Right cardiac atrium (tissue), 5 donors: ENCODE measurements at regions not wholly inside any gene's neighbourhood (a gene's known extent, or its start where the extent isn't known, plus 50 kb on each side); places are given as distances from the start of the nearest gene placed in this dataset.
"Not testable (repeated sequence)": the region's sequence is repeated elsewhere in the genome, so short reads cannot be mapped to it uniquely, and the experiment has no call there.

Experiments used
- ATAC-seq, 2 donors: fragments of 200-7000 bp; cut with Tn5 transposase; one replicate each; pipeline versions ENCODE4 v1.8.0 to v1.9.1; 2020; ENCODE audit warnings: moderate library complexity in 2 of 2, mild to moderate bottlenecking in 1 of 2
- DNase-seq, 3 donors: peaks; one replicate each; pipeline ENCODE4 v3.0.0-alpha.2; 2020
- H3K27ac ChIP-seq: one replicate; pipeline ENCODE4 v1.5.1; 2013; ENCODE audit warnings: mild to moderate bottlenecking, low read length, control low read depth, moderate library complexity
- H3K27me3 ChIP-seq: one replicate; pipeline ENCODE4 v1.6.1; 2013; ENCODE audit not compliant: control insufficient read depth, insufficient read depth
- H3K4me1 ChIP-seq: one replicate; pipeline ENCODE4 v1.6.1; 2013; ENCODE audit warnings: low read length; ENCODE audit not compliant: control insufficient read depth, insufficient read depth
- H3K4me3 ChIP-seq: one replicate; pipeline ENCODE4 v1.5.1; 2013; ENCODE audit warnings: low read length, control low read depth
- H3K9me3 ChIP-seq: one replicate; pipeline ENCODE4 v1.6.1; 2013; ENCODE audit warnings: low read length; ENCODE audit not compliant: control insufficient read depth
- WGBS: extraction: QIAGEN DNeasy Blood & Tissue Kit; methylation state at CpG from one replicate; pipeline ENCODE4 v1.1.7; 2013; 5-methylcytosine and 5-hydroxymethylcytosine counted together
- intact Hi-C, 4 donors: fragments of 100-400 bp; cut with DNase I; formaldehyde crosslinking; loops; one replicate each; pipeline versions ENCODE4 v1.11.0 to v1.14.0; 2022 to 2023
- donor health status: healthy with polysubstance abuse.
- donor health status: DM: no; HTN: yes; CAD: no.
- donor health status: DM: no; HTN: no; CAD: no.
- donor health status: DM: no; HTN: yes; CAD: no; lungs with severe emphysema.
- donor health status: DM: yes; HTN: yes; CAD: no.

GRCh38 chr15:100731267-100732152 is 129.1 kb downstream of the ASB7 start:
- WGBS: 88% methylated on average over 10 of the region's 10 CpGs
- ATAC-seq: no peak

GRCh38 chr15:100732211-100733055 is 130.0 kb downstream of the ASB7 start:
- ATAC-seq: no peak
- intact Hi-C loops: no loop called here
- H3K4me1 ChIP-seq: peaks cover 3% of the 10 kb centered on the region
- WGBS: 79% methylated on average over 7 of the region's 7 CpGs
- no peaks in the 10 kb centered on the region for H3K27me3 ChIP-seq
- no peaks in the 10 kb centered on the region for H3K9me3 ChIP-seq
- DNase-seq: no peak
- no peak overlapping the region for H3K27ac ChIP-seq
- no peak overlapping the region for H3K4me3 ChIP-seq

More at GRCh38 chr15:100731267-100732152, 129.1 kb downstream of the ASB7 start:
- Histone ChIP-seq H3K9me3 (no peaks in the 10 kb centered on the region), H3K4me3 (no peak overlapping the region), H3K4me1 (peaks cover 5% of the 10 kb centered on the region), H3K27me3 (no peaks in the 10 kb centered on the region), H3K27ac (no peak overlapping the region)
- intact Hi-C loops: no loop called here
- DNase-seq: no peak

- H3K27ac ChIP-seq: no peak overlapping the region
- no peaks in the 10 kb centered on the region for H3K9me3 ChIP-seq
- 36% methylated on average over 8 of the region's 8 CpGs for WGBS
- intact Hi-C loops: no loop called here
- no peak for DNase-seq
- peak in 1 of 2 donors; percentile 33 for ATAC-seq
- H3K4me1 ChIP-seq: peaks cover 3% of the 10 kb centered on the region
- no peak overlapping the region for H3K4me3 ChIP-seq
- H3K27me3 ChIP-seq: no peaks in the 10 kb centered on the region
Observed at GRCh38 chr15:100733101-100733842, 130.9 kb downstream of the ASB7 start.

GRCh38 chr15:100733843-100734185 is 131.4 kb downstream of the ASB7 start:
- H3K27ac ChIP-seq, H3K4me3 ChIP-seq, H3K9me3 ChIP-seq, H3K4me1 ChIP-seq, ATAC-seq, H3K27me3 ChIP-seq, intact Hi-C loops, DNase-seq: not testable (repeated sequence)
- 48% methylated on average over 3 of the region's 3 CpGs for WGBS

DNA sequence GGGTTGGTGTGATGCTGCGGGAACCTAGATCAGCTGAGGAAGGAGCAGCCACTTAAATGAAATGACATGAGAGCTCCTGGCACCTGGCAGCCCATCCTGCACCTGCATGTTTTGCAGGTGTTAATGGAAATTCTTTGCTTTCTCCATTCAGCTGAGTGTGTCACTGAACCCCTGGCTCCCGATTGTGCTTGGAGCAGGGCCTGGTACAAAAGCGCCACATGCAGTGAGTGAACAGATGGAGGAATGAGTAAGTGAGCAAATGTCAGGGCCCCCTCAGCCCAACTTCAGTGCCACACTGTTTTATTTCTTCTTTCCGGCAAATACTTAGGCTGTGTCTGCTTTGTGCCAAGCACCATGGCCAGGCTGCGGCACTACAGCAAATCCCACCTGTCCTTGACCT is 132.2 kb downstream of the ASB7 start:
- no peak overlapping the region for H3K27ac ChIP-seq
- no peaks in the 10 kb centered on the region for H3K27me3 ChIP-seq
- no peaks in the 10 kb centered on the region for H3K9me3 ChIP-seq
- DNase-seq (no peak), ATAC-seq (no peak)
- 97% methylated on average over 5 of the region's 5 CpGs for WGBS
- intact Hi-C loops: no loop called here
- peaks cover 3% of the 10 kb centered on the region for H3K4me1 ChIP-seq
- H3K4me3 ChIP-seq: no peak overlapping the region

GRCh38 chr15:100735129-100736053 is 133.0 kb downstream of the ASB7 start:
- no peak overlapping the region for H3K27ac ChIP-seq
- no peak overlapping the region for H3K4me3 ChIP-seq
- DNase-seq (no peak), ATAC-seq (no peak)
- 94% methylated on average over 12 of the region's 12 CpGs for WGBS
- intact Hi-C loops: no loop called here
- no peaks in the 10 kb centered on the region for H3K9me3 ChIP-seq
- no peaks in the 10 kb centered on the region for H3K27me3 ChIP-seq
- peaks cover 3% of the 10 kb centered on the region for H3K4me1 ChIP-seq

DNA sequence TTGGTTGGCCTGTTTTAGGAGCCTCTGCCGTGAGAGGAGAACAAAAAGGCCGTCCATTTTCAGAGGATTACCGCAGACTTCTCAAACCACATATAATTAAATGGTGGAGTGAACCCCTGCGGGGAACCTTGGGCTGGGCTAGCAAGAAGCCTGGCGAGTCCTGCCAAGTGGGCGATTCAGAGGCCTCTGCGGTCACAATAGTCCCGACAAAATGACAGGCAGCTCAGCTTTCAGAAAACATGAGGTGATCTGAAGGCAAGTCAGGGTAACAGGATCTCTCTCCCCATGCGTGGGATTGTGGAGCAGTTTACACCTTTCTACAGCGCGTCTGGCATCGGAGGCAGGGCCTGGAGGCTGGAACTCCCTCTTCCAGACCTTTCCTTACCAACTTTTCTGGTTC is 134.8 kb downstream of the ASB7 start:
- Histone ChIP-seq H3K4me1 (peaks cover 3% of the 10 kb centered on the region), H3K4me3 (no peak overlapping the region), H3K27ac (no peak overlapping the region), H3K27me3 (no peaks in the 10 kb centered on the region), H3K9me3 (no peaks in the 10 kb centered on the region)
- intact Hi-C loops: no loop called here
- no peak for ATAC-seq
- 98% methylated on average over 12 of the region's 12 CpGs for WGBS
- DNase-seq: no peak

DNA sequence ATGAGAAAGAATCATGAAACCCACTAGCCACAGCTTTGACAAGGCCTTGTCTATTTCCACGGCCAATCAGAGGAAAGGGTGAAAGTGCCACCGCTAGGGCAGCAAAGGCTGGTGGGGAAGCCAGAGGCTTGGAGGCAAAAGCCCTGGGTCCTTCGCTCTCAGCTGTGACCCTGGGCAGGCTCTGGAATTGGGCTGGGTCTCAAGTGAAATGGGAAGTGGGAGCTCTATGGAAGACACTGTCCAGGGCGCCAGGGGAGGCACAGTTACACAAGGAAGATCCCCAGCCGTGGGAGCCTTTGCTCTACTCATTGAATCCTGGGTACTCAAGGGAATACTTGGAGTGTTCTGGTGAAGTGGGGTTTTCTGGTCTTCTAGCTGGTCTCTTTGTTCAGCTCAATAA is 136.2 kb downstream of the ASB7 start:
- DNase-seq: no peak
- Histone ChIP-seq H3K9me3 (no peaks in the 10 kb centered on the region), H3K27me3 (no peaks in the 10 kb centered on the region), H3K4me1 (no peaks in the 10 kb centered on the region), H3K27ac (no peak overlapping the region), H3K4me3 (no peak overlapping the region)
- 76% methylated on average over 5 of the region's 5 CpGs for WGBS
- ATAC-seq: no peak
- intact Hi-C loops: no loop called here

- Histone ChIP-seq H3K27ac (no peak overlapping the region), H3K9me3 (no peaks in the 10 kb centered on the region), H3K27me3 (no peaks in the 10 kb centered on the region), H3K4me3 (no peak overlapping the region), H3K4me1 (no peaks in the 10 kb centered on the region)
- ATAC-seq (no peak), DNase-seq (no peak)
- WGBS: 65% methylated on average over 2 of the region's 2 CpGs
- intact Hi-C loops: no loop called here
Observed at GRCh38 chr15:100740138-100740537, 137.7 kb downstream of the ASB7 start.

DNA sequence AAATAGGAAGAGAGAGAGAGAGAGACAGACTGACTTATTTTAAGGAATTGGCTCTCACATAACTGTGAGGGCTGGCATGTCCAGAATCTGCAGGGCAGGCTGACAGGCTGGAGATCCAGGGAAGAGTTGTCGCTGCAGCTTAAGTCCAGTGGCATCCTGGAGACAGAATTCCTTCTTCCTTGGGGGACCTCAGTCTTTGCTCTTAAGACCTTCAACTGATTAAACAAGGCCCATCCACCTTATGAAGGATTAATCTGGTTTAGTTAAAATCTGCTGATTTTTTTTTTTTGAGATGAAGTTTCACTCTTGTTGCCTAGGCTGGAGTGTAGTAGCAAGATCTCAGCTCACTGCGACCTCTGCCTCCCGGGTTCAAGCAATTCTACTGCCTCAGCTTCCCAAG is 128.0 kb upstream of the ALDH1A3 start:
- H3K4me3 ChIP-seq: no peak overlapping the region
- no peaks in the 10 kb centered on the region for H3K9me3 ChIP-seq
- ATAC-seq (no peak), DNase-seq (no peak)
- no peak overlapping the region for H3K27ac ChIP-seq
- H3K4me1 ChIP-seq: no peaks in the 10 kb centered on the region
- WGBS: 93% methylated on average over 3 of the region's 3 CpGs
- H3K27me3 ChIP-seq: no peaks in the 10 kb centered on the region
- intact Hi-C loops: no loop called here
